NCI-H345 treated with DMSO at 0.1 percent for 48 hours (cell line): ENCODE measurements at regions not wholly inside any gene's neighbourhood (a gene's known extent, or its start where the extent isn't known, plus 50 kb on each side); places are given as distances from the start of the nearest gene placed in this dataset.
"Not testable (repeated sequence)": the region's sequence is repeated elsewhere in the genome, so short reads cannot be mapped to it uniquely, and the experiment has no call there.

Experiments used
- DNase-seq: peaks from one replicate; lab custom pipeline; 2025; ENCODE audit not compliant: unreplicated experiment; lab: John Stamatoyannopoulos, UW

GRCh38 chr2:53497020-53497419 is 270.6 kb upstream of the CHAC2 start:
- no peak for DNase-seq

GRCh38 chr2:53493210-53493609 is 274.4 kb upstream of the CHAC2 start:
- no peak for DNase-seq

GRCh38 chr2:53490659-53491058 is 276.9 kb upstream of the CHAC2 start:
- DNase-seq = no peak

- DNase-seq = not testable (repeated sequence)
Measured at GRCh38 chr2:53486185-53486899, 281.3 kb upstream of the CHAC2 start.

GRCh38 chr2:53485021-53485728 is 282.4 kb upstream of the CHAC2 start:
- no peak for DNase-seq

GRCh38 chr2:53484531-53484930 is 283.1 kb upstream of the CHAC2 start:
- DNase-seq = no peak

GRCh38 chr2:53477517-53477916 is 290.1 kb upstream of the CHAC2 start:
- DNase-seq = no peak

- DNase-seq = no peak
Measured at GRCh38 chr2:53476834-53477233, 290.8 kb upstream of the CHAC2 start.

GRCh38 chr2:53475766-53476165 is 291.8 kb upstream of the CHAC2 start:
- no peak for DNase-seq

- DNase-seq = no peak
Measured at GRCh38 chr2:53475321-53475720, 292.3 kb upstream of the CHAC2 start.

GRCh38 chr2:53474914-53475313 is 292.7 kb upstream of the CHAC2 start:
- no peak for DNase-seq

- no peak for DNase-seq
Measured at GRCh38 chr2:53473775-53474311, 293.8 kb upstream of the CHAC2 start.

GRCh38 chr2:53473236-53473635 is 294.4 kb upstream of the CHAC2 start:
- DNase-seq = no peak

GRCh38 chr2:53467467-53468180 is 300.0 kb upstream of the CHAC2 start:
- no peak for DNase-seq

- DNase-seq = no peak
Measured at GRCh38 chr2:53463806-53464726, 303.5 kb upstream of the CHAC2 start.

GRCh38 chr2:53460937-53461336 is 306.7 kb upstream of the CHAC2 start:
- no peak for DNase-seq

- DNase-seq = no peak
Measured at GRCh38 chr2:53460347-53460746, 307.3 kb upstream of the CHAC2 start.

- no peak for DNase-seq
Measured at GRCh38 chr2:53455094-53455493, 312.5 kb upstream of the CHAC2 start.

GRCh38 chr2:53452957-53453748 is 314.5 kb upstream of the CHAC2 start:
- no peak for DNase-seq

- no peak for DNase-seq
Measured at GRCh38 chr2:53452400-53452799, 315.2 kb upstream of the CHAC2 start.
